Left ventricle myocardium inferior (tissue), 1 donor: ENCODE measurements at regions not wholly inside any gene's neighbourhood (a gene's known extent, or its start where the extent isn't known, plus 50 kb on each side); places are given as distances from the start of the nearest gene placed in this dataset.

Experiments used
- DNase-seq: peaks from one replicate; pipeline ENCODE4 v3.0.0-alpha.2; 2020
- H3K27ac ChIP-seq: fragments of 200-600 bp; replicated peaks from 2 replicates; pipeline ENCODE4 v1.8.0; 2021
- H3K27me3 ChIP-seq: fragments of 200-600 bp; 2 replicates; pipeline ENCODE4 v1.8.0; 2021; ENCODE audit warnings: low read depth
- H3K36me3 ChIP-seq: fragments of 200-600 bp; 2 replicates; pipeline ENCODE4 v1.8.0; 2021
- H3K4me1 ChIP-seq: fragments of 200-600 bp; 2 replicates; pipeline ENCODE4 v1.8.0; 2021
- H3K4me3 ChIP-seq: fragments of 200-600 bp; 2 replicates; pipeline ENCODE4 v1.8.0; 2021; ENCODE audit warnings: mild to moderate bottlenecking, moderate library complexity
- H3K9me3 ChIP-seq: fragments of 200-600 bp; replicated peaks from 2 replicates; pipeline ENCODE4 v1.8.0; 2021
- CTCF ChIP-seq: fragments of 200-600 bp; IDR thresholded peaks from 2 replicates; pipeline ENCODE4 v1.8.0; 2021; ENCODE audit warnings: antibody characterized with exemption, mild to moderate bottlenecking, borderline replicate concordance
- intact Hi-C: fragments of 100-400 bp; cut with micrococcal nuclease; formaldehyde crosslinking; loops from one replicate; pipeline ENCODE4 v1.11.0; 2022
- donor health status: DM: no; HTN: yes; CAD: no; lungs with severe emphysema.

- Histone ChIP-seq H3K4me1 (peaks cover 27% of the 10 kb centered on the region), H3K9me3 (no peaks in the 10 kb centered on the region), H3K36me3 (no peaks in the 10 kb centered on the region), H3K27me3 (no peaks in the 10 kb centered on the region), H3K27ac (peak overlapping the region; percentile 35), H3K4me3 (no peak overlapping the region)
- no peak for DNase-seq
- intact Hi-C loops, result no loop called here
- no peak for TF ChIP-seq CTCF
Observed at GRCh38 chr1:60764489-60764888, 317.9 kb upstream of the NFIA start.

- DNase-seq, result no peak
- Histone ChIP-seq H3K4me3 (no peak overlapping the region), H3K4me1 (peaks cover 27% of the 10 kb centered on the region), H3K36me3 (no peaks in the 10 kb centered on the region), H3K27ac (peak overlapping the region; percentile 35), H3K9me3 (no peaks in the 10 kb centered on the region), H3K27me3 (no peaks in the 10 kb centered on the region)
- intact Hi-C loops, result no loop called here
- TF ChIP-seq CTCF, result no peak
Observed at GRCh38 chr1:60763741-60764140, 318.6 kb upstream of the NFIA start.

GRCh38 chr1:60762911-60763310 lies 319.4 kb upstream of the NFIA start:
- no peaks in the 10 kb centered on the region for H3K9me3 ChIP-seq
- no peak overlapping the region for H3K4me3 ChIP-seq
- TF ChIP-seq CTCF, result no peak
- intact Hi-C loops, result no loop called here
- no peaks in the 10 kb centered on the region for H3K36me3 ChIP-seq
- DNase-seq, result no peak
- H3K4me1 ChIP-seq, result peaks cover 27% of the 10 kb centered on the region
- no peak overlapping the region for H3K27ac ChIP-seq
- H3K27me3 ChIP-seq, result no peaks in the 10 kb centered on the region

GRCh38 chr1:60762176-60762575 lies 320.2 kb upstream of the NFIA start:
- H3K27me3 ChIP-seq, result no peaks in the 10 kb centered on the region
- no peak overlapping the region for H3K4me3 ChIP-seq
- H3K27ac ChIP-seq, result no peak overlapping the region
- H3K36me3 ChIP-seq, result no peaks in the 10 kb centered on the region
- DNase-seq, result no peak
- no peaks in the 10 kb centered on the region for H3K9me3 ChIP-seq
- no peak for TF ChIP-seq CTCF
- H3K4me1 ChIP-seq, result peaks cover 27% of the 10 kb centered on the region
- intact Hi-C loops, result no loop called here

GRCh38 chr1:60759291-60759690 lies 323.1 kb upstream of the NFIA start:
- TF ChIP-seq CTCF, result no peak
- Histone ChIP-seq H3K36me3 (no peaks in the 10 kb centered on the region), H3K4me1 (peaks cover 23% of the 10 kb centered on the region), H3K27ac (no peak overlapping the region), H3K9me3 (no peaks in the 10 kb centered on the region), H3K4me3 (no peak overlapping the region), H3K27me3 (no peaks in the 10 kb centered on the region)
- intact Hi-C loops, result no loop called here
- DNase-seq, result no peak

- no peak overlapping the region for H3K4me3 ChIP-seq
- no peak for TF ChIP-seq CTCF
- peaks cover 6% of the 10 kb centered on the region for H3K4me1 ChIP-seq
- no peak for DNase-seq
- intact Hi-C loops, result no loop called here
- no peaks in the 10 kb centered on the region for H3K36me3 ChIP-seq
- no peak overlapping the region for H3K27ac ChIP-seq
- H3K27me3 ChIP-seq, result no peaks in the 10 kb centered on the region
- no peaks in the 10 kb centered on the region for H3K9me3 ChIP-seq
Observed at GRCh38 chr1:60757485-60757884, 324.9 kb upstream of the NFIA start.
